ENCODE measurements at regions not wholly inside any gene's neighbourhood (a gene's known extent, or its start where the extent isn't known, plus 50 kb on each side); places are given as distances from the start of the nearest gene placed in this dataset.
"Not testable (repeated sequence)": the region's sequence is repeated elsewhere in the genome, so short reads cannot be mapped to it uniquely, and the experiment has no call there.

- Histone ChIP-seq H3K27me3 (replicated peaks; ENCODE audit: insufficient read depth) (no peaks in the 10 kb centered on the region), H3F3A (ENCODE audit: insufficient read depth) (no peaks in the 10 kb centered on the region), H3K9me3 (ENCODE audit: low read depth) (no peaks in the 10 kb centered on the region), H4K20me1 (ENCODE audit: insufficient read depth) (no peaks in the 10 kb centered on the region), H3K27ac (no peak overlapping the region), H3K9me2 (ENCODE audit: insufficient read depth) (no peaks in the 10 kb centered on the region), H3K4me1 (ENCODE audit: insufficient read depth) (no peaks in the 10 kb centered on the region), H2AFZ (no peak overlapping the region), H3K4me3 (no peak overlapping the region), H3K4me2 (ENCODE audit: unreplicated experiment) (no peak overlapping the region), H3K36me3 (ENCODE audit: low read depth) (no peaks in the 10 kb centered on the region), H3K79me2 (ENCODE audit: insufficient read depth) (no peaks in the 10 kb centered on the region), H3K9ac (no peak overlapping the region)
- no peak for TF ChIP-seq EZH2 (IDR thresholded peaks at IDR 0.05; ENCODE audit: insufficient read depth, poor library complexity, severe bottlenecking)
- TF ChIP-seq EZH2phosphoT487 (IDR thresholded peaks at IDR 0.05; ENCODE audit: insufficient read depth, low read depth): no peak
- no peak for DNase-seq
- in situ Hi-C loops (cut with MboI): no loop called here
Observed at GRCh38 chr1:187996780-187997179, 1168.0 kb downstream of the PLA2G4A start.

DNA sequence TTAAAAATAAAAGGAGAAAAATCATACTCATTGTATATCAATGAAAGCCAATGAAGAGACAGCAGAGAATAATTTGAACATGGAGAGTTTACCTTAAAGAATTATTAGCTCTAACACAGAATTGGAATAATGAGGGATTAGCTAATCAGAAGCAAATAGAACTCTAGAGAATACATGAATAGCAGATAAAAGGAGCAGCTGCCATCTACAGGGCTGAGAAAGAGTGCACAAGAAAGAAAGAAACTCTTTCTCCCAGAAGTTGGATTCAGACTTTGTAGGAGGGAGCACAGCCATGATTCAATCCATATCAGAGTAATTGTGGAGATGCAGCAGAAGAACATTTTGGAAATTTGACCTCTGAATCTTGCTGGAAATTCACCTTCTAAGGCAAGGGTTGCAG is 1171.2 kb downstream of the PLA2G4A start:
- Histone ChIP-seq H3K9me3 (ENCODE audit: low read depth) (no peaks in the 10 kb centered on the region), H3K36me3 (ENCODE audit: low read depth) (no peaks in the 10 kb centered on the region), H2AFZ (no peak overlapping the region)

DNA sequence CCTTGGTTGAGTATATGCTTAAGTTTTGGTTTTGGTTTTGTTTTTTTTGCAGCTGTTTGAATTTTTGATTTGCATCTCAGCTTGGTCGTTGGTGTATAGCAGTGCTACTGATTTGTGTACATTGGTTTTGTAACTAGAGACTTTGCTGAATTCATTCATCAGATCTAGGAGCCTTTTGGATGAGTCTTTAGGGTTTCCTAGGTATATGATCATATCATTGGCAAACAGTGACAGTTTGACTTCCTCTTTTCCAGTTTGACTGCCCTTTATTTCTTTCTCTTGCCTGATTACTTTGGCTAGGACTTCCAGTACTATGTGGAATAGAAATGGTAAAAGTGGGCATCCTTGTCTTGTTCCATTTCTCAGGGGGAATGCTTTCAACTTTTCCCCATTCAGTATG is 1174.9 kb downstream of the PLA2G4A start:
- H3F3A ChIP-seq (ENCODE audit: insufficient read depth); H3K4me2 ChIP-seq (ENCODE audit: unreplicated experiment); in situ Hi-C loops (cut with MboI); H3K36me3 ChIP-seq (ENCODE audit: low read depth); H3K4me3 ChIP-seq; H3K9me3 ChIP-seq (ENCODE audit: low read depth); H3K9me2 ChIP-seq (ENCODE audit: insufficient read depth); H2AFZ ChIP-seq; H3K9ac ChIP-seq; H3K27ac ChIP-seq; DNase-seq; H4K20me1 ChIP-seq (ENCODE audit: insufficient read depth); H3K27me3 ChIP-seq (replicated peaks; ENCODE audit: insufficient read depth); H3K79me2 ChIP-seq (ENCODE audit: insufficient read depth); H3K4me1 ChIP-seq (ENCODE audit: insufficient read depth): not testable (repeated sequence)
- WGBS, 2 experiments (ENCODE audit: low coverage in 1 of 2, low lambda C conversion rate in 2 of 2, missing lambda C conversion rate in 2 of 2): 9 to 14% methylated on average over 1 of the region's 1 CpG

More for the DNA sequence above, 1171.2 kb downstream of the PLA2G4A start:
- TF ChIP-seq EZH2 (IDR thresholded peaks at IDR 0.05; ENCODE audit: insufficient read depth, poor library complexity, severe bottlenecking): no peak
- TF ChIP-seq EZH2phosphoT487 (IDR thresholded peaks at IDR 0.05; ENCODE audit: insufficient read depth, low read depth): no peak
- Histone ChIP-seq H3K27ac (no peak overlapping the region), H3K9me2 (ENCODE audit: insufficient read depth) (no peaks in the 10 kb centered on the region), H3K27me3 (replicated peaks; ENCODE audit: insufficient read depth) (no peaks in the 10 kb centered on the region), H3K9ac (no peak overlapping the region), H3K4me3 (no peak overlapping the region), H3K4me2 (ENCODE audit: unreplicated experiment) (no peak overlapping the region), H3K79me2 (ENCODE audit: insufficient read depth) (no peaks in the 10 kb centered on the region), H3F3A (ENCODE audit: insufficient read depth) (no peaks in the 10 kb centered on the region), H3K4me1 (ENCODE audit: insufficient read depth) (no peaks in the 10 kb centered on the region), H4K20me1 (ENCODE audit: insufficient read depth) (no peaks in the 10 kb centered on the region)
- peak; percentile 3 for DNase-seq
- in situ Hi-C loops (cut with MboI): no loop called here

DNA sequence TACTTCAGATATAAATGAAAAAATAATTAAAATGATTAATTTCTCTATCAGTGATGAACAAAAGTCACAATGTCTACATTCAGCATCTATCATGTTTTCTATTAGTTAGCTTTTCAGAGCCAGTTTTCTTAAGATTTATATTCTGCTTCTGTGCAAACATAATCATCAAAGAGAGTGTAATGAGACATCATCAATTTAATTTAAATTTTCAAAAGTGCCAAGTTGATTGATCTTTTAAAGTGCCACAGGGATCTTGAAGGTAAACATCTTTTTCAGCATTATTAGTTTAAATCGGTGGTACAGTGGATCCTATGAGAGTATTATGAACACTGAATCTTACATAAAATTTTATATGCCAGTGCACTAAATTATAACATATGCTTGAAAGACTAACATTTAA is 1176.1 kb downstream of the PLA2G4A start:
- TF ChIP-seq EZH2 (IDR thresholded peaks at IDR 0.05; ENCODE audit: insufficient read depth, poor library complexity, severe bottlenecking): no peak
- no peak for TF ChIP-seq EZH2phosphoT487 (IDR thresholded peaks at IDR 0.05; ENCODE audit: insufficient read depth, low read depth)
- H3K4me3 ChIP-seq: no peak overlapping the region
- no peaks in the 10 kb centered on the region for H3K79me2 ChIP-seq (ENCODE audit: insufficient read depth)
- 2 to 9% methylated on average over 1 of the region's 1 CpG for WGBS, 2 experiments (ENCODE audit: low coverage in 1 of 2, low lambda C conversion rate in 2 of 2, missing lambda C conversion rate in 2 of 2)
- H3K36me3 ChIP-seq (ENCODE audit: low read depth): no peaks in the 10 kb centered on the region
- no peak overlapping the region for H3K27ac ChIP-seq
- no peak overlapping the region for H3K9ac ChIP-seq
- H3K9me2 ChIP-seq (ENCODE audit: insufficient read depth): no peaks in the 10 kb centered on the region
- H4K20me1 ChIP-seq (ENCODE audit: insufficient read depth): no peaks in the 10 kb centered on the region
- H3K27me3 ChIP-seq (replicated peaks; ENCODE audit: insufficient read depth): no peaks in the 10 kb centered on the region
- no peaks in the 10 kb centered on the region for H3F3A ChIP-seq (ENCODE audit: insufficient read depth)
- H2AFZ ChIP-seq: no peak overlapping the region
- in situ Hi-C loops (cut with MboI): no loop called here
- no peaks in the 10 kb centered on the region for H3K9me3 ChIP-seq (ENCODE audit: low read depth)
- no peak overlapping the region for H3K4me2 ChIP-seq (ENCODE audit: unreplicated experiment)
- H3K4me1 ChIP-seq (ENCODE audit: insufficient read depth): no peaks in the 10 kb centered on the region
- DNase-seq: no peak

GRCh38 chr1:188006354-188006753 is 1177.6 kb downstream of the PLA2G4A start:
- Histone ChIP-seq H4K20me1 (ENCODE audit: insufficient read depth) (no peaks in the 10 kb centered on the region), H3K27ac (no peak overlapping the region), H3F3A (ENCODE audit: insufficient read depth) (no peaks in the 10 kb centered on the region), H3K36me3 (ENCODE audit: low read depth) (no peaks in the 10 kb centered on the region), H3K27me3 (replicated peaks; ENCODE audit: insufficient read depth) (no peaks in the 10 kb centered on the region), H3K9me3 (ENCODE audit: low read depth) (no peaks in the 10 kb centered on the region), H3K4me3 (no peak overlapping the region), H2AFZ (no peak overlapping the region), H3K4me2 (ENCODE audit: unreplicated experiment) (no peak overlapping the region), H3K4me1 (ENCODE audit: insufficient read depth) (no peaks in the 10 kb centered on the region), H3K79me2 (ENCODE audit: insufficient read depth) (no peaks in the 10 kb centered on the region), H3K9ac (no peak overlapping the region), H3K9me2 (ENCODE audit: insufficient read depth) (no peaks in the 10 kb centered on the region)
- in situ Hi-C loops (cut with MboI): no loop called here
- WGBS, 2 experiments (ENCODE audit: low coverage in 1 of 2, low lambda C conversion rate in 2 of 2, missing lambda C conversion rate in 2 of 2): 18 to 20% methylated on average over 1 of the region's 1 CpG
- DNase-seq: no peak
- no peak for TF ChIP-seq EZH2 (IDR thresholded peaks at IDR 0.05; ENCODE audit: insufficient read depth, poor library complexity, severe bottlenecking)
- no peak for TF ChIP-seq EZH2phosphoT487 (IDR thresholded peaks at IDR 0.05; ENCODE audit: insufficient read depth, low read depth)

- H3K9ac ChIP-seq; H3F3A ChIP-seq (ENCODE audit: insufficient read depth); H3K27me3 ChIP-seq (replicated peaks; ENCODE audit: insufficient read depth); DNase-seq; H3K4me1 ChIP-seq (ENCODE audit: insufficient read depth); H2AFZ ChIP-seq; H3K36me3 ChIP-seq (ENCODE audit: low read depth); H3K9me2 ChIP-seq (ENCODE audit: insufficient read depth); H3K27ac ChIP-seq; H3K4me2 ChIP-seq (ENCODE audit: unreplicated experiment); H3K9me3 ChIP-seq (ENCODE audit: low read depth); H4K20me1 ChIP-seq (ENCODE audit: insufficient read depth); in situ Hi-C loops (cut with MboI); H3K79me2 ChIP-seq (ENCODE audit: insufficient read depth); H3K4me3 ChIP-seq: not testable (repeated sequence)
- WGBS, 2 experiments (ENCODE audit: low coverage in 1 of 2, low lambda C conversion rate in 2 of 2, missing lambda C conversion rate in 2 of 2): 77 to 80% methylated on average over 26 to 44 of the region's 49 CpGs
Observed at GRCh38 chr1:188013222-188013849, 1184.6 kb downstream of the PLA2G4A start.
